ENCODE measurements at regions not wholly inside any gene's neighbourhood (a gene's known extent, or its start where the extent isn't known, plus 50 kb on each side); places are given as distances from the start of the nearest gene placed in this dataset.

- H3K9ac ChIP-seq (replicated peaks in 1 of 4; ENCODE audit: extremely low read depth in 1 of 4, low read depth in 3 of 4, low read length in 3 of 4) = no peak overlapping the region
- no peak overlapping the region for H4K5ac ChIP-seq (ENCODE audit: insufficient read length, low read depth, low read length)
- FAIRE-seq (no peak), DNase-seq (ENCODE audit: low read depth in 1 of 2, low spot score in 2 of 2) (no peak)
- no peaks in the 10 kb centered on the region for H3K9me3 ChIP-seq (ENCODE audit: insufficient read depth in 2 of 2, low read depth in 1 of 2, low read length in 1 of 2)
- no peak overlapping the region for H2BK20ac ChIP-seq (ENCODE audit: low read length)
- no peak overlapping the region for H2AFZ ChIP-seq (ENCODE audit: low read length)
- no peak overlapping the region for H3K4me2 ChIP-seq (ENCODE audit: insufficient read depth in 1 of 2, low read depth in 2 of 2, low read length in 2 of 2)
- H4K91ac ChIP-seq (replicated peaks; ENCODE audit: insufficient read length, low read length) = no peak overlapping the region
- H3K27ac ChIP-seq (ENCODE audit: low read depth, low read length) = no peak overlapping the region
- 83% methylated on average over 20 of the region's 20 CpGs; no CpG with 5 or more reads in 1 of the 2 experiments for WGBS, 2 experiments (ENCODE audit: extremely low coverage in 1 of 2, insufficient coverage in 1 of 2, insufficient read length in 1 of 2, insufficient replicate concordance in 2 of 2, low coverage in 1 of 2, low lambda C conversion rate in 2 of 2, missing lambda C conversion rate in 1 of 2)
- H4K20me1 ChIP-seq (replicated peaks in 1 of 2; ENCODE audit: control insufficient read depth in 1 of 2, insufficient read depth in 2 of 2, low read length in 2 of 2) = peaks cover 0 to 4% of the 10 kb centered on the region in 2 experiments
- H2BK5ac ChIP-seq (ENCODE audit: low read depth, low read length) = no peak overlapping the region
- no peak overlapping the region for H3K4me3 ChIP-seq (ENCODE audit: extremely low read depth in 1 of 4, insufficient read depth in 2 of 4, low read depth in 3 of 4, low read length in 4 of 4)
- ChIA-PET POLR2A (ENCODE audit: partially characterized antibody) (no interaction called here), CTCF (ENCODE audit: partially characterized antibody) (interaction anchor here (0.6 to 2.0 kb wide), 4 partner anchors 10 to 326 kb away, joined by 3 to 7 read pairs (median 3); no protein-coding TSS in a partner anchor)
- H2AK5ac ChIP-seq (ENCODE audit: low read depth, low read length) = no peak overlapping the region
- H3K4me1 ChIP-seq (replicated peaks in 1 of 4; ENCODE audit: control insufficient read depth in 3 of 4, insufficient read depth in 4 of 4, low read length in 3 of 4) = peaks cover 0 to 3% (median 1%) of the 10 kb centered on the region in 4 experiments; a peak in 6 of 7 replicates
- no peak overlapping the region for H3K56ac ChIP-seq (replicated peaks; ENCODE audit: insufficient read length, low read depth, low read length)
- no peaks in the 10 kb centered on the region; the same call in 1 of the 2 replicates for H3K23me2 ChIP-seq (ENCODE audit: low read depth, low read length)
- no peak overlapping the region for H3K4ac ChIP-seq (replicated peaks; ENCODE audit: insufficient read length, low read depth, low read length)
- H3K23ac ChIP-seq (ENCODE audit: insufficient read length) = no peak overlapping the region
- H2BK12ac ChIP-seq (ENCODE audit: low read depth, low read length) = no peak overlapping the region
- no peaks in the 10 kb centered on the region for H3K79me1 ChIP-seq (ENCODE audit: low read depth, low read length)
- no peak overlapping the region for H2BK15ac ChIP-seq (ENCODE audit: low read length)
- no peak overlapping the region for H2BK120ac ChIP-seq (replicated peaks; ENCODE audit: low read depth, low read length)
- H4K8ac ChIP-seq (ENCODE audit: extremely low read depth, insufficient read depth, low read length) = peak overlapping the region; percentile 59
- no peaks in the 10 kb centered on the region for H3K27me3 ChIP-seq (replicated peaks in 1 of 4; ENCODE audit: control insufficient read depth in 3 of 4, extremely low read depth in 1 of 4, insufficient read depth in 3 of 4, low read length in 3 of 4)
- no peaks in the 10 kb centered on the region for H3K79me2 ChIP-seq (ENCODE audit: control insufficient read depth in 1 of 2, insufficient read depth in 2 of 2, low read length in 2 of 2)
- no peak overlapping the region for H3K18ac ChIP-seq (ENCODE audit: extremely low read depth, low read length)
- H3K36me3 ChIP-seq (ENCODE audit: control insufficient read depth in 2 of 4, insufficient read depth in 4 of 4, low read length in 3 of 4) = peaks cover 0 to 2% (median 0%) of the 10 kb centered on the region in 4 experiments; a peak in 1 of 8 replicates
- no peak overlapping the region for H3K14ac ChIP-seq (ENCODE audit: insufficient read length)
Observed at GRCh38 chr12:111293266-111294009, 75.5 kb downstream of the PHETA1 start.
